Fibroblast of pulmonary artery (primary cell): ENCODE measurements at regions not wholly inside any gene's neighbourhood (a gene's known extent, or its start where the extent isn't known, plus 50 kb on each side); places are given as distances from the start of the nearest gene placed in this dataset.

ENCODE experiments used
- DNase-seq: peaks from one replicate; pipeline ENCODE4 v3.0.0-alpha.2; 2010; ENCODE audit warnings: low read depth
- H3K4me3 ChIP-seq: replicated peaks from 2 replicates; pipeline ENCODE4 v1.5.1; 2011; ENCODE audit warnings: low read depth, mild to moderate bottlenecking, control low read depth, low read length, moderate library complexity
- CTCF ChIP-seq: IDR thresholded peaks from 2 replicates; pipeline ENCODE4 v1.5.1; 2011; ENCODE audit warnings: mild to moderate bottlenecking, control low read depth, low read length, inconsistent platforms; ENCODE audit errors: missing control alignments

GRCh38 chr13:34139660-34140227, 321.8 kb downstream of the RFC3 start:
- no peak for DNase-seq
- no peak for TF ChIP-seq CTCF

GRCh38 chr13:34143637-34144036, 325.7 kb downstream of the RFC3 start:
- no peak for TF ChIP-seq CTCF
- no peak overlapping the region for H3K4me3 ChIP-seq
- DNase-seq, result no peak

More at GRCh38 chr13:34139660-34140227, 321.8 kb downstream of the RFC3 start:
- H3K4me3 ChIP-seq, result no peak overlapping the region

GRCh38 chr13:34144142-34144541, 326.2 kb downstream of the RFC3 start:
- no peak for DNase-seq
- H3K4me3 ChIP-seq, result no peak overlapping the region
- no peak for TF ChIP-seq CTCF

- no peak overlapping the region for H3K4me3 ChIP-seq
- DNase-seq, result no peak
- no peak for TF ChIP-seq CTCF
Measured at GRCh38 chr13:34145061-34145460, 327.1 kb downstream of the RFC3 start.

- H3K4me3 ChIP-seq, result no peak overlapping the region
- TF ChIP-seq CTCF, result no peak
- DNase-seq, result no peak
Measured at GRCh38 chr13:34148359-34148758, 330.4 kb downstream of the RFC3 start.

GRCh38 chr13:34151885-34152284, 333.9 kb downstream of the RFC3 start:
- DNase-seq, result no peak
- no peak for TF ChIP-seq CTCF
- no peak overlapping the region for H3K4me3 ChIP-seq

GRCh38 chr13:34152409-34152808, 334.5 kb downstream of the RFC3 start:
- DNase-seq, result peak; percentile 10
- H3K4me3 ChIP-seq, result no peak overlapping the region
- no peak for TF ChIP-seq CTCF
